ENCODE measurements at regions not wholly inside any gene's neighbourhood (a gene's known extent, or its start where the extent isn't known, plus 50 kb on each side); places are given as distances from the start of the nearest gene placed in this dataset.

- TF ChIP-seq CTCF (optimal IDR thresholded peaks at IDR 0.05 in 1 of 3, IDR thresholded peaks at IDR 0.05 in 1 of 3, conservative IDR thresholded peaks at IDR 0.05 in 1 of 3; ENCODE audit: extremely low read depth in 1 of 3, insufficient read depth in 2 of 3, low read length in 3 of 3), result no peak
- no peak for TF ChIP-seq EZH2 (IDR thresholded peaks at IDR 0.05; ENCODE audit: low read length)
These were observed 88.1 kb upstream of the TGM3 start for GRCh38 chr20:2207770-2208097.

Data from keratinocyte (primary cell).